MM.1S (cell line): ENCODE measurements at regions not wholly inside any gene's neighbourhood (a gene's known extent, or its start where the extent isn't known, plus 50 kb on each side); places are given as distances from the start of the nearest gene placed in this dataset.

ENCODE experiments used
- DNase-seq: peaks from one replicate; pipeline ENCODE4 v3.0.0-alpha.2; 2015
- H2AFZ ChIP-seq: fragments of 300-600 bp; sonication (generic); 2 replicates; pipeline ENCODE4 v1.6.0; 2016; ENCODE audit warnings: antibody characterized with exemption, low read length
- H3F3A ChIP-seq: fragments of 300-600 bp; sonication (generic); 2 replicates; pipeline ENCODE4 v1.6.1; 2016; ENCODE audit warnings: mild to moderate bottlenecking, antibody characterized with exemption, low read length, moderate library complexity, mixed read lengths; ENCODE audit not compliant: insufficient read depth
- H3K27ac ChIP-seq: fragments of 300-600 bp; sonication (generic); 2 replicates; pipeline ENCODE4 v1.5.1; 2016; ENCODE audit warnings: mild to moderate bottlenecking, low read length
- H3K27me3 ChIP-seq: fragments of 300-600 bp; sonication (generic); replicated peaks from 2 replicates; pipeline ENCODE4 v1.6.0; 2016; ENCODE audit warnings: low read length; ENCODE audit not compliant: insufficient read depth
- H3K36me3 ChIP-seq: fragments of 300-600 bp; sonication (generic); replicated peaks from 2 replicates; pipeline ENCODE4 v1.6.1; 2016; ENCODE audit warnings: mild to moderate bottlenecking, low read length, mixed read lengths; ENCODE audit not compliant: insufficient read depth
- H3K4me1 ChIP-seq: fragments of 300-600 bp; sonication (generic); 2 replicates; pipeline ENCODE4 v1.6.1; 2016; ENCODE audit warnings: low read length, mixed read lengths
- H3K4me2 ChIP-seq: fragments of 300-600 bp; sonication (generic); 2 replicates; pipeline ENCODE4 v1.6.0; 2016; ENCODE audit warnings: low read depth, low read length
- H3K4me3 ChIP-seq: fragments of 300-600 bp; sonication (generic); 2 replicates; pipeline ENCODE4 v1.5.1; 2016; ENCODE audit warnings: low read length, mixed read lengths
- H3K79me2 ChIP-seq: fragments of 300-600 bp; sonication (generic); 2 replicates; pipeline ENCODE4 v1.6.1; 2016; ENCODE audit warnings: mixed run types, low read length, mixed read lengths
- H3K9ac ChIP-seq: fragments of 300-600 bp; sonication (generic); 2 replicates; pipeline ENCODE4 v1.6.1; 2016; ENCODE audit warnings: low read length, mixed read lengths
- H3K9me2 ChIP-seq: fragments of 300-600 bp; sonication (generic); replicated peaks from 2 replicates; pipeline ENCODE4 v1.6.1; 2016; ENCODE audit warnings: mild to moderate bottlenecking, low read length, mixed read lengths; ENCODE audit not compliant: insufficient read depth
- H3K9me3 ChIP-seq: fragments of 300-600 bp; sonication (generic); replicated peaks from 2 replicates; pipeline ENCODE4 v1.6.1; 2016; ENCODE audit warnings: mild to moderate bottlenecking, low read length, mixed read lengths; ENCODE audit not compliant: insufficient read depth
- H4K20me1 ChIP-seq: fragments of 300-600 bp; sonication (generic); 2 replicates; pipeline ENCODE4 v1.6.1; 2016; ENCODE audit warnings: mild to moderate bottlenecking, low read length, moderate library complexity, mixed read lengths; ENCODE audit not compliant: insufficient read depth
- EZH2 ChIP-seq: fragments of 300-600 bp; sonication (generic); optimal IDR thresholded peaks from 2 replicates; pipeline ENCODE3; 2017; ENCODE audit warnings: low read depth, mild to moderate bottlenecking, antibody characterized with exemption, low read length, mixed read lengths
- EZH2phosphoT487 ChIP-seq: fragments of 300-600 bp; sonication (generic); IDR thresholded peaks from 2 replicates; pipeline ENCODE4 v1.6.1; 2018; ENCODE audit warnings: antibody characterized with exemption, low read length
- TF ChIP-seq, protein P1 (sequence below): fragments of 300-600 bp; sonication (generic); IDR thresholded peaks from 2 replicates; pipeline ENCODE4 v1.5.1; 2016; ENCODE audit warnings: antibody characterized with exemption, low read length, mixed read lengths

DNA sequence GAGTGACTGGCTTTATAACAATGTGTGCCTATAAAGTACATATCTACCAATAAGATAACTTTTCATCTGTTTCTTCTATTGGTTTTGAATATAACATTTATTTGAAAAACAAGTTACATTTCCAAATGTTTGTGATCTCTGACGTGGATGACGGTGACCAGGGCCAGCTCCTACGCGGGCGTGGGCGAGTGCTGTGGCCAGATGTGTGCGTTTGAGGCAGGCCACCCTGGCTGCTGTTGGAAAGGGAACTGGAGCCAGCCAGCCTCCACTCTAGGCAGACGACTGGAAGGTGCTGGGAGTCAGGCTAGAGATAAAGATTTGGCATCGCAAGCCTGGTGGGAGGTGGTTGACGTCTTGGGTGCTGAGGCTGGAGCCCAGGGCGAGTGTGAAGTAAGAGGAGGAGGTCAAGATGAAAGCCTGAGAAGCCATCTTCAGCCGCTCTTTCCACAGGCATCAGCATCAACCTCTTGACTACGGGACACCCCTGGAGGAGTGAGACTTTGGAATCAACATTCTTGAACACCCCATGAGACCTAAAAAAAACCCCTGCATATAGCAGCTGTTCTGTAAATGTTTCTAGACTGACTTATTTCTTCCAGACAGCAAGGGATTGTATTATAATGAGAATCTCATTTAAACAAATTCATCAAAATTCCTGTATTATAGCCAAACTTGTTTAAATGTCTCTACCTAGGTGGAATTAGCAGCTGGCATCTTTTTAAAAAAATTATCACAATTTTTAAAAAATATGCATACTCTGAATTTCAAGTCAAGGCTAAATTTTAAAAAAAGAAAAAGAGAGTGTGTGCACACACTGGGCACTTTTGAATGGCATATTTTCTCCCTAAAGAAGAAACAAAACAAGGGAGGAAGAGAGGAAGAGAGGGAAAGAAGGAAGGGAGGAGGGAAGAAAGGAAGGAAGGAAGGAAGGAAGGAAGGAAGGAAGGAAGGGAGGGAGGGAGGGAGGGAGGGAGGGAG is 112.5 kb upstream of the SLC44A3 start:
- H3K9me3 ChIP-seq = no peaks in the 10 kb centered on the region
- no peak overlapping the region for H3K4me2 ChIP-seq
- no peak overlapping the region for H3K27ac ChIP-seq
- no peak for DNase-seq
- no peak overlapping the region for H3K4me3 ChIP-seq
- H4K20me1 ChIP-seq = no peaks in the 10 kb centered on the region
- H3K9ac ChIP-seq = no peak overlapping the region
- H3F3A ChIP-seq = no peaks in the 10 kb centered on the region
- no peak overlapping the region for H2AFZ ChIP-seq
- H3K36me3 ChIP-seq = no peaks in the 10 kb centered on the region
- TF ChIP-seq EZH2 = no peak
- TF ChIP-seq, protein P1, sequence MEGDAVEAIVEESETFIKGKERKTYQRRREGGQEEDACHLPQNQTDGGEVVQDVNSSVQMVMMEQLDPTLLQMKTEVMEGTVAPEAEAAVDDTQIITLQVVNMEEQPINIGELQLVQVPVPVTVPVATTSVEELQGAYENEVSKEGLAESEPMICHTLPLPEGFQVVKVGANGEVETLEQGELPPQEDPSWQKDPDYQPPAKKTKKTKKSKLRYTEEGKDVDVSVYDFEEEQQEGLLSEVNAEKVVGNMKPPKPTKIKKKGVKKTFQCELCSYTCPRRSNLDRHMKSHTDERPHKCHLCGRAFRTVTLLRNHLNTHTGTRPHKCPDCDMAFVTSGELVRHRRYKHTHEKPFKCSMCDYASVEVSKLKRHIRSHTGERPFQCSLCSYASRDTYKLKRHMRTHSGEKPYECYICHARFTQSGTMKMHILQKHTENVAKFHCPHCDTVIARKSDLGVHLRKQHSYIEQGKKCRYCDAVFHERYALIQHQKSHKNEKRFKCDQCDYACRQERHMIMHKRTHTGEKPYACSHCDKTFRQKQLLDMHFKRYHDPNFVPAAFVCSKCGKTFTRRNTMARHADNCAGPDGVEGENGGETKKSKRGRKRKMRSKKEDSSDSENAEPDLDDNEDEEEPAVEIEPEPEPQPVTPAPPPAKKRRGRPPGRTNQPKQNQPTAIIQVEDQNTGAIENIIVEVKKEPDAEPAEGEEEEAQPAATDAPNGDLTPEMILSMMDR = no peak
- TF ChIP-seq EZH2phosphoT487 = no peak
- no peaks in the 10 kb centered on the region for H3K27me3 ChIP-seq
- no peaks in the 10 kb centered on the region for H3K4me1 ChIP-seq
- no peaks in the 10 kb centered on the region for H3K79me2 ChIP-seq
- H3K9me2 ChIP-seq = no peaks in the 10 kb centered on the region

DNA sequence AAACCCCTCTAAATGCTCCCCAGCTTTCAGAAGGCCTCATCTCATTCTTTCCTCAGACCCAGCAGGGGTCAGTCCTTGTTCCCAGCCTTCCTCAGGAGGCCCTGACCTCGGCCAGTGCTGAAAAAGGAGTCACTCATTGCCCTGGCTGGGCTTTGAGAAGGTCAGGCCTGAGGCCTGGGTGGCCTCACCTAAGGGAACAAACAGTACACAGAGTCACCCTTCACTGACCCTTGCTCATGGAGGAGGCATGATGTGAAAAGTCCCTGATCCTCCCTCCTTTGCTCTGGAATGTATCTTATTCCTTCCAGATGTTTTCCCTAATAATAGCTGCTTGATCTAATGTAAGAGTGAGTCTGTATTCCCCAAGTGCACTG is 117.7 kb upstream of the SLC44A3 start:
- no peak for DNase-seq
- Histone ChIP-seq H3K36me3 (no peaks in the 10 kb centered on the region), H3K9me3 (no peaks in the 10 kb centered on the region), H3K4me2 (no peak overlapping the region), H3K27me3 (no peaks in the 10 kb centered on the region), H3K4me1 (no peaks in the 10 kb centered on the region), H3K9ac (no peak overlapping the region), H4K20me1 (no peaks in the 10 kb centered on the region), H3K27ac (no peak overlapping the region), H3K79me2 (no peaks in the 10 kb centered on the region), H3F3A (no peaks in the 10 kb centered on the region), H3K4me3 (no peak overlapping the region), H2AFZ (no peak overlapping the region), H3K9me2 (no peaks in the 10 kb centered on the region)
- TF ChIP-seq, protein P1 = no peak
- TF ChIP-seq EZH2 = no peak
- TF ChIP-seq EZH2phosphoT487 = no peak

DNA sequence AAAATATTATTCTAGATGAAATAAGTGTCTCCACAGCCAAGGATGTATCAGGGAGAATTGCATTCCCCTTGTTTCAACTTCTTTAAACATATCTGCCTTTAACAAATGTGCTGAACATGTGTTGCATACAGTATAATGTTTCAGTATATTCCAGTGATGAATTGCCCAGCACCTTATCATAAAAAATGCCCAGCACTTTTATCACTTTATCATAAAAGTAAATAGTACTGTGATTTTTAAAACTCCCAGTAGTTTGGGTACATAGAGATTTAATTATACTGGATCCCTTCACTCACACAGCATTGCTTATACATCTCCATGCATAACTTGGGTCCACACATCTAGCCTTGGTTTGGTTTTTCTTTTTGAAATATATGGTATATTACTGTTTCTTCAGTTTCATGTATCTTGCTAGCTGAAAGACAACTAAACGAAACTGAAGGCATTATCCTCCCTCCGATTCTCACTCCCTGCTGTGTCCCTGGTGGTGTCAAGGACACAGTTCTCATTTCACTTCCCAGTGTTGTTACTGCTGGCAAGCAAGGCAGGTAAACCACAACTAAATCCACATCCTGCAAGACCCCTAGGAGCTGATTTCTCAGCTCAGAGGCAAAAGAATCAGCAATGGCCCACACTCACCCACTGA is 118.2 kb upstream of the SLC44A3 start:
- Histone ChIP-seq H3K36me3 (no peaks in the 10 kb centered on the region), H3K9me2 (no peaks in the 10 kb centered on the region), H2AFZ (no peak overlapping the region), H3K9ac (no peak overlapping the region), H3K79me2 (no peaks in the 10 kb centered on the region), H3K27ac (no peak overlapping the region), H3K4me2 (no peak overlapping the region), H3K27me3 (no peaks in the 10 kb centered on the region), H4K20me1 (no peaks in the 10 kb centered on the region), H3K9me3 (no peaks in the 10 kb centered on the region), H3F3A (no peaks in the 10 kb centered on the region), H3K4me1 (no peaks in the 10 kb centered on the region), H3K4me3 (no peak overlapping the region)
- TF ChIP-seq, protein P1 = no peak
- no peak for DNase-seq
